NCI-H446 (cell line): ENCODE measurements at regions not wholly inside any gene's neighbourhood (a gene's known extent, or its start where the extent isn't known, plus 50 kb on each side); places are given as distances from the start of the nearest gene placed in this dataset.
"Not testable (repeated sequence)": the region's sequence is repeated elsewhere in the genome, so short reads cannot be mapped to it uniquely, and the experiment has no call there.

ENCODE experiments used
- DNase-seq, 2 experiments: peaks; one replicate each; lab custom pipeline; 2025; lab: John Stamatoyannopoulos, UW

GRCh38 chr21:28588997-28589396 is 403.7 kb downstream of the LTN1 start:
- DNase-seq: no peak

GRCh38 chr21:28587748-28588147 is 404.9 kb downstream of the LTN1 start:
- DNase-seq: no peak

GRCh38 chr21:28581976-28582375 is 410.7 kb downstream of the LTN1 start:
- no peak for DNase-seq

GRCh38 chr21:28581311-28581731 is 411.4 kb downstream of the LTN1 start:
- DNase-seq: not testable (repeated sequence)

- no peak for DNase-seq
Observed at GRCh38 chr21:28580585-28580984, 412.1 kb downstream of the LTN1 start.

- no peak for DNase-seq
Observed at GRCh38 chr21:28579986-28580550, 412.6 kb downstream of the LTN1 start.

GRCh38 chr21:28568692-28569091 is 424.0 kb downstream of the LTN1 start:
- DNase-seq: no peak

- DNase-seq: not testable (repeated sequence)
Observed at GRCh38 chr21:28563933-28564332, 428.7 kb downstream of the LTN1 start.

GRCh38 chr21:28561772-28562171 is 430.9 kb downstream of the LTN1 start:
- DNase-seq: no peak

GRCh38 chr21:28554660-28555475 is 437.8 kb downstream of the LTN1 start:
- no peak for DNase-seq

- no peak for DNase-seq
Observed at GRCh38 chr21:28550057-28550825, 442.4 kb downstream of the LTN1 start.

GRCh38 chr21:28548291-28548690 is 444.4 kb downstream of the LTN1 start:
- DNase-seq: no peak

- no peak for DNase-seq
Observed at GRCh38 chr21:28547766-28548165, 444.9 kb downstream of the LTN1 start.

GRCh38 chr21:28543975-28544374 is 448.7 kb downstream of the LTN1 start:
- peak in 1 of 2 experiments; percentile 40 for DNase-seq

GRCh38 chr21:28541371-28542112 is 451.1 kb downstream of the LTN1 start:
- no peak for DNase-seq

GRCh38 chr21:28540514-28540913 is 452.2 kb downstream of the LTN1 start:
- no peak for DNase-seq

- DNase-seq: no peak
Observed at GRCh38 chr21:28539623-28539988, 453.1 kb downstream of the LTN1 start.

- DNase-seq: no peak
Observed at GRCh38 chr21:28538987-28539622, 453.6 kb downstream of the LTN1 start.

GRCh38 chr21:28537371-28538079 is 455.2 kb downstream of the LTN1 start:
- no peak for DNase-seq

- DNase-seq: no peak
Observed at GRCh38 chr21:28532446-28532845, 460.2 kb downstream of the LTN1 start.

GRCh38 chr21:28523367-28523766 is 469.3 kb downstream of the LTN1 start:
- no peak for DNase-seq
